ENCODE measurements at regions not wholly inside any gene's neighbourhood (a gene's known extent, or its start where the extent isn't known, plus 50 kb on each side); places are given as distances from the start of the nearest gene placed in this dataset.

DNA sequence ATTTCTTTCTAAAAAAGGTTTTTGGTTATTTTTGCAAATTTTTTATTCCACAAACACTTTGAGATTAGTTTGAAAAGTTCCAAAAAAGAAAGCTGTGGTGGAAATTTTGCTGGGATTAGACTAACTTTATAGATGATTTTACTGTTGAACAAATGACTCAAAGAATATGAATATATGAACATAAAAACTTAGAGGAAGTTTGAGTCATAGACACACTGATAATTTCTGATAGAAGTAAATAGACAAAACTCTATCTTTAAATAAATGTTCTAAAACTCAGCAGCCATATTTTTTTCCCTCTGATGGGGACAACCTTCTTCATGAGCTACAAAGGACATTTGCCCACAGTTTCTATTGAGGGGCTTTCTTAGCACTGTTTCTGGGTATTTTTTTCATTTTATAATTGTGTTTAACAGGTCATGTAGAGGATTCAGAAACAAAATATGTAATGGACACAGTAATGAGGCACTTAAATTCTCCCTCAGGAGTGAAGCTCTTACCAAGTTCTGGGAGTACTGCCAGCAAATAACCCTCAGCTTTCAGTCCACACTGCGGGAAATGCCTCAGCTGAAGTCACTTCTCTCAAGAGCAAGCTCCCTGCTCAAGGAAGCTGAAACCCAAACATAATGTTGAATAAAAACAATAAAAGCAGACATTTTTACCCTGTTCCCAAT is 157.6 kb downstream of the NFKBIZ start:
- TF ChIP-seq, protein P1, sequence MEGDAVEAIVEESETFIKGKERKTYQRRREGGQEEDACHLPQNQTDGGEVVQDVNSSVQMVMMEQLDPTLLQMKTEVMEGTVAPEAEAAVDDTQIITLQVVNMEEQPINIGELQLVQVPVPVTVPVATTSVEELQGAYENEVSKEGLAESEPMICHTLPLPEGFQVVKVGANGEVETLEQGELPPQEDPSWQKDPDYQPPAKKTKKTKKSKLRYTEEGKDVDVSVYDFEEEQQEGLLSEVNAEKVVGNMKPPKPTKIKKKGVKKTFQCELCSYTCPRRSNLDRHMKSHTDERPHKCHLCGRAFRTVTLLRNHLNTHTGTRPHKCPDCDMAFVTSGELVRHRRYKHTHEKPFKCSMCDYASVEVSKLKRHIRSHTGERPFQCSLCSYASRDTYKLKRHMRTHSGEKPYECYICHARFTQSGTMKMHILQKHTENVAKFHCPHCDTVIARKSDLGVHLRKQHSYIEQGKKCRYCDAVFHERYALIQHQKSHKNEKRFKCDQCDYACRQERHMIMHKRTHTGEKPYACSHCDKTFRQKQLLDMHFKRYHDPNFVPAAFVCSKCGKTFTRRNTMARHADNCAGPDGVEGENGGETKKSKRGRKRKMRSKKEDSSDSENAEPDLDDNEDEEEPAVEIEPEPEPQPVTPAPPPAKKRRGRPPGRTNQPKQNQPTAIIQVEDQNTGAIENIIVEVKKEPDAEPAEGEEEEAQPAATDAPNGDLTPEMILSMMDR (conservative IDR thresholded peaks at IDR 0.05; ENCODE audit: low read length) = no peak
- TF ChIP-seq EZH2phosphoT487 (IDR thresholded peaks at IDR 0.05; ENCODE audit: borderline replicate concordance) = no peak

Measured in Loucy (cell line).